HL-60 (cell line): ENCODE measurements at regions not wholly inside any gene's neighbourhood (a gene's known extent, or its start where the extent isn't known, plus 50 kb on each side); places are given as distances from the start of the nearest gene placed in this dataset.
"Not testable (repeated sequence)": the region's sequence is repeated elsewhere in the genome, so short reads cannot be mapped to it uniquely, and the experiment has no call there.

Experiments
- DNase-seq, 2 experiments: peaks; one replicate each; pipeline ENCODE4 v3.0.0-alpha.2; 2010 to 2020; ENCODE audit warnings: low read depth in 1 of 2, low spot score in 1 of 2
- H3K27ac ChIP-seq: fragments of 250-450 bp; sonication (Bioruptor Pico); replicated peaks from 2 replicates; pipeline ENCODE4 v1.5.1; 2020; ENCODE audit warnings: mild to moderate bottlenecking, moderate library complexity
- H3K27me3 ChIP-seq: fragments of 250-450 bp; sonication (Bioruptor Pico); 2 replicates; pipeline ENCODE4 v1.5.1; 2021; ENCODE audit warnings: mild to moderate bottlenecking, moderate library complexity; ENCODE audit not compliant: insufficient read depth, poor library complexity, severe bottlenecking
- H3K4me3 ChIP-seq: replicated peaks from 2 replicates; pipeline ENCODE4 v1.5.1; 2011; ENCODE audit warnings: mild to moderate bottlenecking, control low read depth, low read length; ENCODE audit not compliant: insufficient read depth
- GABPA ChIP-seq: IDR thresholded peaks from 2 replicates; pipeline ENCODE4 v1.6.1; 2012; ENCODE audit warnings: low read depth
- POLR2AphosphoS5 ChIP-seq: IDR thresholded peaks from 2 replicates; pipeline ENCODE4 v1.6.1; 2012; ENCODE audit warnings: low read depth
- SPI1 ChIP-seq: IDR thresholded peaks from 2 replicates; pipeline ENCODE4 v1.6.1; 2012; ENCODE audit warnings: low read depth, mild to moderate bottlenecking, borderline replicate concordance
- TF ChIP-seq, protein P1 (sequence below): IDR thresholded peaks from one replicate; pipeline ENCODE4 v1.5.1; 2011; ENCODE audit warnings: low read length, control low read depth, inconsistent platforms; ENCODE audit not compliant: insufficient read depth
- TF ChIP-seq, protein P2 (sequence below): IDR thresholded peaks from 2 replicates; pipeline ENCODE4 v1.6.1; 2012; ENCODE audit warnings: low read depth; ENCODE audit not compliant: insufficient replicate concordance

DNA sequence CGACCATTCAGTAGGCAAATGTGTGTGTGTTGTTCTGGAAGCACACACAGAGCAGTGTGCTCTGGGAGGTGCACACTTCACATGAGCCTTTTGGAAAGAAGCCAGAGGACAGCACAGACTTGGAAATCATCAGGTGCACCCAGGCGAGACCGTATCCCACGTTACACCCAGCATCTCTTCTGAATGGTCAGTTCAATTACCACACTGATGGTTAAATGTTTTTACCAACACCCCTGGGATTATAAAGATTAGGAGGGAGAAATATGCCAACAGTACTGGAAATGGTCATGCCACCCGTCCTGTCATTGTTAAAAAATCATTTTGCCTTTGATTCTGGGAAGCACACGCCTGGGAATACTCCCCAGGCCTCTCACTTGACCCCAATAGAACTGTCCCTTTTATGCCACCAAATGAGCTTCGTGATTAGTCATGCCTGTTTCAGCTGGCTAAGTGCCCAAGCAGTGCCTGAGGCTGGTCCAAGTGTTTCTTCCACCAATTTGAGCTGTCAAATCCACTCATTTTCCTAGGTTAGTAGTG is 183.7 kb downstream of the NRP2 start:
- TF ChIP-seq GABPA: no peak
- TF ChIP-seq, protein P1, sequence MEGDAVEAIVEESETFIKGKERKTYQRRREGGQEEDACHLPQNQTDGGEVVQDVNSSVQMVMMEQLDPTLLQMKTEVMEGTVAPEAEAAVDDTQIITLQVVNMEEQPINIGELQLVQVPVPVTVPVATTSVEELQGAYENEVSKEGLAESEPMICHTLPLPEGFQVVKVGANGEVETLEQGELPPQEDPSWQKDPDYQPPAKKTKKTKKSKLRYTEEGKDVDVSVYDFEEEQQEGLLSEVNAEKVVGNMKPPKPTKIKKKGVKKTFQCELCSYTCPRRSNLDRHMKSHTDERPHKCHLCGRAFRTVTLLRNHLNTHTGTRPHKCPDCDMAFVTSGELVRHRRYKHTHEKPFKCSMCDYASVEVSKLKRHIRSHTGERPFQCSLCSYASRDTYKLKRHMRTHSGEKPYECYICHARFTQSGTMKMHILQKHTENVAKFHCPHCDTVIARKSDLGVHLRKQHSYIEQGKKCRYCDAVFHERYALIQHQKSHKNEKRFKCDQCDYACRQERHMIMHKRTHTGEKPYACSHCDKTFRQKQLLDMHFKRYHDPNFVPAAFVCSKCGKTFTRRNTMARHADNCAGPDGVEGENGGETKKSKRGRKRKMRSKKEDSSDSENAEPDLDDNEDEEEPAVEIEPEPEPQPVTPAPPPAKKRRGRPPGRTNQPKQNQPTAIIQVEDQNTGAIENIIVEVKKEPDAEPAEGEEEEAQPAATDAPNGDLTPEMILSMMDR: no peak
- TF ChIP-seq POLR2AphosphoS5: no peak
- TF ChIP-seq, protein P2, sequence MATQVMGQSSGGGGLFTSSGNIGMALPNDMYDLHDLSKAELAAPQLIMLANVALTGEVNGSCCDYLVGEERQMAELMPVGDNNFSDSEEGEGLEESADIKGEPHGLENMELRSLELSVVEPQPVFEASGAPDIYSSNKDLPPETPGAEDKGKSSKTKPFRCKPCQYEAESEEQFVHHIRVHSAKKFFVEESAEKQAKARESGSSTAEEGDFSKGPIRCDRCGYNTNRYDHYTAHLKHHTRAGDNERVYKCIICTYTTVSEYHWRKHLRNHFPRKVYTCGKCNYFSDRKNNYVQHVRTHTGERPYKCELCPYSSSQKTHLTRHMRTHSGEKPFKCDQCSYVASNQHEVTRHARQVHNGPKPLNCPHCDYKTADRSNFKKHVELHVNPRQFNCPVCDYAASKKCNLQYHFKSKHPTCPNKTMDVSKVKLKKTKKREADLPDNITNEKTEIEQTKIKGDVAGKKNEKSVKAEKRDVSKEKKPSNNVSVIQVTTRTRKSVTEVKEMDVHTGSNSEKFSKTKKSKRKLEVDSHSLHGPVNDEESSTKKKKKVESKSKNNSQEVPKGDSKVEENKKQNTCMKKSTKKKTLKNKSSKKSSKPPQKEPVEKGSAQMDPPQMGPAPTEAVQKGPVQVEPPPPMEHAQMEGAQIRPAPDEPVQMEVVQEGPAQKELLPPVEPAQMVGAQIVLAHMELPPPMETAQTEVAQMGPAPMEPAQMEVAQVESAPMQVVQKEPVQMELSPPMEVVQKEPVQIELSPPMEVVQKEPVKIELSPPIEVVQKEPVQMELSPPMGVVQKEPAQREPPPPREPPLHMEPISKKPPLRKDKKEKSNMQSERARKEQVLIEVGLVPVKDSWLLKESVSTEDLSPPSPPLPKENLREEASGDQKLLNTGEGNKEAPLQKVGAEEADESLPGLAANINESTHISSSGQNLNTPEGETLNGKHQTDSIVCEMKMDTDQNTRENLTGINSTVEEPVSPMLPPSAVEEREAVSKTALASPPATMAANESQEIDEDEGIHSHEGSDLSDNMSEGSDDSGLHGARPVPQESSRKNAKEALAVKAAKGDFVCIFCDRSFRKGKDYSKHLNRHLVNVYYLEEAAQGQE: no peak
- no peak for TF ChIP-seq SPI1
- Histone ChIP-seq H3K4me3 (no peak overlapping the region), H3K27me3 (no peaks in the 10 kb centered on the region), H3K27ac (no peak overlapping the region)
- DNase-seq: no peak

DNA sequence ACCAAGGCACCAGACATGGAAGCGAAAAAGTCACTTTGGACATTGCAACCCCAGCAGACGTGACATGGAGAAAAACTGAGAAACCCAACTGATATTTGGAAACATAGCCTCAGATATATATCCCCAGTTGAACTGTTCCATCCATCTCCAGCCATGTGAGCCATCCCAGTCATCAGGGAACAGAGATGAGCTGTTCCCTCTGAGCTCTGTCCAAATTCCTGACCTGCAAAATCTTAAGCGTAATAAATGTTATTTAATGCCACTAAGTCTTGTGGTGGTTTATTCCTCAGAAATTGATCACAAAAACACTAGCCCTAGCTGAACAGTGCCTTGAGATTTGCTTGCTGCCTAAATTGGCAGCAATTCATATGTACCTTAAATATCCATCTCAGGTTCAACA is 182.8 kb downstream of the NRP2 start:
- DNase-seq: no peak
- H3K4me3 ChIP-seq: no peak overlapping the region
- no peaks in the 10 kb centered on the region for H3K27me3 ChIP-seq
- TF ChIP-seq, protein P1: no peak
- no peak for TF ChIP-seq SPI1
- no peak for TF ChIP-seq POLR2AphosphoS5
- no peak for TF ChIP-seq GABPA
- TF ChIP-seq, protein P2: no peak
- H3K27ac ChIP-seq: no peak overlapping the region

DNA sequence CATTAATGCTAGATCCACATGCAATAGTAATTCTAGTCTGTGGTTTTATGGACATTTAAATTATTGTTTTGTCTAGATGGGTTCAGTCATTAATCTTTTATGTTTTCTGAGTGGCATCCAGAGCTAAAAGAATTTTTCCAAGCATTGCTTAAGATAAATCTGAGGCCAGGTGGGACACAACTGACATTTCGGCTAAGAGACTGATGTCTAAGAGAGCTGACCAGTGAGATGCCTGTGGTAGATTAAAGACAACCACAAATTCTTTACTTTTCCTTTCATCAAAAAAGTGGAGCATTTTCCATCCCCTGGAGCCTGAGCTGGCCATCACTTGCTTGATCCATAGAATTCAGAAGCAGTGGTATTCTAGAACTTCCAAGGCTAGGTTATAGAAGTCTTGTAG is 182.2 kb downstream of the NRP2 start:
- Histone ChIP-seq H3K27ac (no peak overlapping the region), H3K27me3 (no peaks in the 10 kb centered on the region), H3K4me3 (no peak overlapping the region)
- TF ChIP-seq SPI1 (no peak), POLR2AphosphoS5 (no peak), GABPA (no peak)
- TF ChIP-seq, protein P2: no peak
- DNase-seq: no peak

DNA sequence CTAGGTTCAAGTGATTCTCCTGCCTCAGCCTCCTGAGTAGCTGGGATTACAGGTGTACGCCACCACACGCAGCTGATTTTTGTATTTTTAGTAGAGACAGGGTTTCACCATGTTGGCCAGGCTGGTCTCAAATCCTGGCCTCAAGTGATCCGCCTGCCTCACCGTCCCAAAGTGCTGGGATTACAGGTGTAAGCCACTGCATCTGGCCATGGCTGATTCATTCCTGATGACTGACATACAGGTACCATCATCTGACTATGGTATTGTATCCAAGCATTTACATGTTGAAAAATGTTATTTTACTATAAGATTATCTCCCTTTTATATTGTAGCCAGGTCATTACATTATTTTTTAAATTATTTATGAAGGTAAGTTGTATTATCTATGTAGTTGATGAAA is 180.5 kb downstream of the NRP2 start:
- not testable (repeated sequence) for DNase-seq, H3K4me3 ChIP-seq, H3K27me3 ChIP-seq, H3K27ac ChIP-seq
